Heart left ventricle (tissue), 16 donors: ENCODE measurements at regions not wholly inside any gene's neighbourhood (a gene's known extent, or its start where the extent isn't known, plus 50 kb on each side); places are given as distances from the start of the nearest gene placed in this dataset.

Experiments used
- ATAC-seq, 4 donors: fragments of 200-7000 bp; cut with Tn5 transposase; one replicate each; pipeline ENCODE4 v1.9.1; 2020 to 2022; ENCODE audit warnings: moderate library complexity in 4 of 4, mild to moderate bottlenecking in 3 of 4, moderate number of reproducible peaks in 1 of 4
- DNase-seq, 5 donors: peaks; one replicate each; pipeline ENCODE4 v3.0.0-alpha.2; 2020
- H3K27ac ChIP-seq, 12 donors: fragments of 200-600 bp; sonication (generic) in 4 of 12; one replicate each; pipeline versions ENCODE4 v1.5.0 to v1.8.0; 2016 to 2022; ENCODE audit warnings: mild to moderate bottlenecking in 2 of 12
- H3K27me3 ChIP-seq, 9 donors: fragments of 200-600 bp; sonication (generic) in 2 of 9; one replicate each; pipeline versions ENCODE4 v1.5.1 to v1.8.0; 2016 to 2022; ENCODE audit warnings: mild to moderate bottlenecking in 3 of 9
- H3K36me3 ChIP-seq, 9 donors: fragments of 200-600 bp; sonication (generic) in 2 of 9; one replicate each; pipeline versions ENCODE4 v1.5.0 to v1.8.0; 2018 to 2022; ENCODE audit warnings: mild to moderate bottlenecking in 2 of 9
- H3K4me1 ChIP-seq, 12 donors: fragments of 200-600 bp; sonication (generic) in 4 of 12; one replicate each; pipeline versions ENCODE4 v1.5.0 to v1.8.0; 2016 to 2022; ENCODE audit warnings: mild to moderate bottlenecking in 3 of 12
- H3K4me3 ChIP-seq, 12 donors: fragments of 200-600 bp; sonication (generic) in 4 of 12; one replicate each; pipeline versions ENCODE4 v1.5.0 to v1.8.0; 2017 to 2022; ENCODE audit warnings: mild to moderate bottlenecking in 9 of 12, moderate library complexity in 4 of 12
- H3K9me3 ChIP-seq, 12 donors: fragments of 200-600 bp; sonication (generic) in 4 of 12; one replicate each; pipeline versions ENCODE4 v1.5.0 to v1.8.0; 2016 to 2022; ENCODE audit warnings: mild to moderate bottlenecking in 1 of 12
- CTCF ChIP-seq, 12 donors: fragments of 200-600 bp; sonication (generic) in 4 of 12; IDR thresholded peaks; one replicate each; pipeline versions ENCODE4 v1.5.0 to v1.8.0; 2018 to 2022; ENCODE audit warnings: antibody characterized with exemption in 12 of 12, mild to moderate bottlenecking in 5 of 12
- POLR2A ChIP-seq, 2 donors: fragments of 450-650 bp; IDR thresholded peaks; one replicate each; pipeline ENCODE4 v1.6.1; 2017; ENCODE audit warnings: antibody characterized with exemption in 2 of 2, mild to moderate bottlenecking in 2 of 2, moderate library complexity in 2 of 2
- WGBS, 4 donors: extraction: QIAGEN DNeasy Blood & Tissue Kit in 2 of 4; methylation state at CpG; one replicate each; pipeline versions ENCODE4 v1.1.5 to v1.1.7; 2013 to 2018; 5-methylcytosine and 5-hydroxymethylcytosine counted together
- intact Hi-C, 10 donors: fragments of 100-400 bp; cut with DNase I; formaldehyde crosslinking; loops; one replicate each; pipeline versions ENCODE4 v1.11.1 to v1.14.2; 2022
- donor health status: ischemic (EF 13 %, LVEDD 7.1; RV severe dilation, severe dysfunction).
- donor health status: healthy with polysubstance abuse.
- donor health status: DM: no; HTN: yes; CAD: no.
- donor health status: DM: no; HTN: no; CAD: no.
- donor health status: ischemic (EF 25% LVEDD 6.9; RV normal size, moderate dysfunction).
- donor health status: ischemic (EF 25% LVEDD 5.7; RV mildly dilated, moderate dysfunction).
- donor health status: healthy.
- donor health status: DM: yes; HTN: yes; CAD: no.
- donor health status: ischemic (EF 35%, LVEDD 5.7; RV mildly dilated, moderate dysfunction).
- donor health status: nonischemic (EF 11% LVEDD 7.7; RV severe dilation, severe dysfunction).
- donor health status: DM: yes; HTN: yes; CAD: no.
- donor health status: PGD.
- donor health status: ischemic (EF 29% LVEDD 5.4; RV normal size, mild dysfunction).
- donor health status: nonischemic (EF 23%, LVEDD 6.1; RV moderate dilation, normal function).

GRCh38 chr20:61163031-61163430, 89.0 kb upstream of the CDH4 start:
- intact Hi-C loops = no loop called here
- TF ChIP-seq POLR2A (IDR thresholded peaks at IDR 0.05) (no peak), CTCF (IDR thresholded peaks at IDR 0.05) (no peak)
- WGBS, 4 donors = 60 to 77% (median 75%) methylated on average over 7 of the region's 7 CpGs

GRCh38 chr20:61166324-61166723, 85.7 kb upstream of the CDH4 start:
- ATAC-seq = no peak
- Histone ChIP-seq H3K9me3 (no peaks in the 10 kb centered on the region), H3K27me3 (peaks cover 0 to 53% (median 4%) of the 10 kb centered on the region in 9 donors), H3K4me1 (no peaks in the 10 kb centered on the region), H3K27ac (no peak overlapping the region), H3K4me3 (no peak overlapping the region), H3K36me3 (no peaks in the 10 kb centered on the region)
- intact Hi-C loops = no loop called here
- no peak for DNase-seq
- 28 to 53% (median 34%) methylated on average over 3 of the region's 3 CpGs for WGBS, 4 donors
- TF ChIP-seq POLR2A (IDR thresholded peaks at IDR 0.05) (no peak), CTCF (IDR thresholded peaks at IDR 0.05) (no peak)

More at GRCh38 chr20:61163031-61163430, 89.0 kb upstream of the CDH4 start:
- Histone ChIP-seq H3K4me1 (no peaks in the 10 kb centered on the region), H3K4me3 (no peak overlapping the region), H3K27me3 (peaks cover 0 to 46% (median 4%) of the 10 kb centered on the region in 9 donors), H3K36me3 (no peaks in the 10 kb centered on the region), H3K9me3 (peaks cover 0 to under 1% (median 0%) of the 10 kb centered on the region in 12 donors), H3K27ac (no peak overlapping the region)
- DNase-seq (no peak), ATAC-seq (no peak)

- TF ChIP-seq POLR2A (IDR thresholded peaks at IDR 0.05) (no peak), CTCF (IDR thresholded peaks at IDR 0.05) (no peak)
- Histone ChIP-seq H3K36me3 (no peaks in the 10 kb centered on the region), H3K9me3 (no peaks in the 10 kb centered on the region), H3K27ac (no peak overlapping the region), H3K4me3 (no peak overlapping the region), H3K4me1 (no peaks in the 10 kb centered on the region), H3K27me3 (peaks cover 0 to 43% (median 5%) of the 10 kb centered on the region in 9 donors)
- WGBS, 4 donors = 64 to 74% (median 67%) methylated on average over 8 of the region's 8 CpGs
- DNase-seq = no peak
- no peak for ATAC-seq
- intact Hi-C loops = no loop called here
Observed at GRCh38 chr20:61168605-61169004, 83.5 kb upstream of the CDH4 start.

GRCh38 chr20:61169874-61170273, 82.2 kb upstream of the CDH4 start:
- Histone ChIP-seq H3K36me3 (no peaks in the 10 kb centered on the region), H3K27me3 (peaks cover 0 to 56% (median 6%) of the 10 kb centered on the region in 9 donors), H3K9me3 (no peaks in the 10 kb centered on the region), H3K4me3 (no peak overlapping the region), H3K4me1 (no peaks in the 10 kb centered on the region), H3K27ac (no peak overlapping the region)
- TF ChIP-seq POLR2A (IDR thresholded peaks at IDR 0.05) (no peak), CTCF (IDR thresholded peaks at IDR 0.05) (no peak)
- DNase-seq = no peak
- intact Hi-C loops = no loop called here
- WGBS, 4 donors = 72 to 81% (median 76%) methylated on average over 8 of the region's 8 CpGs
- ATAC-seq = no peak
